Panc1 (cell line): ENCODE measurements at regions not wholly inside any gene's neighbourhood (a gene's known extent, or its start where the extent isn't known, plus 50 kb on each side); places are given as distances from the start of the nearest gene placed in this dataset.

Experiments used
- CTCF ChIP-seq: fragments of 450-650 bp; IDR thresholded peaks from 2 replicates; pipeline ENCODE4 v1.5.1; 2017; ENCODE audit warnings: mild to moderate bottlenecking
- POLR2AphosphoS5 ChIP-seq: IDR thresholded peaks from 2 replicates; pipeline ENCODE4 v1.6.1; 2012; ENCODE audit warnings: mild to moderate bottlenecking, low read depth, low read length, moderate library complexity
- SIN3A ChIP-seq: IDR thresholded peaks from 2 replicates; pipeline ENCODE4 v1.6.1; 2012; ENCODE audit warnings: low read depth, mild to moderate bottlenecking, low read length, moderate library complexity, borderline replicate concordance; ENCODE audit not compliant: insufficient read depth
- TCF7L2 ChIP-seq: IDR thresholded peaks from 2 replicates; pipeline ENCODE4 v1.6.1; 2011; ENCODE audit warnings: mild to moderate bottlenecking, low read depth, low read length, inconsistent platforms
- TF ChIP-seq, protein P1 (sequence below), 2 experiments: IDR thresholded peaks; 2 replicates each; pipeline ENCODE4 v1.6.1; 2011 to 2012; ENCODE audit warnings: low read depth in 2 of 2, control low read depth in 1 of 2, low read length in 1 of 2, mild to moderate bottlenecking in 1 of 2, moderate library complexity in 1 of 2; ENCODE audit not compliant: insufficient read depth in 1 of 2

GRCh38 chr20:4574356-4574690, 111.9 kb upstream of the PRNP start:
- no peak for TF ChIP-seq CTCF
- TF ChIP-seq POLR2AphosphoS5: no peak
- TF ChIP-seq, protein P1, sequence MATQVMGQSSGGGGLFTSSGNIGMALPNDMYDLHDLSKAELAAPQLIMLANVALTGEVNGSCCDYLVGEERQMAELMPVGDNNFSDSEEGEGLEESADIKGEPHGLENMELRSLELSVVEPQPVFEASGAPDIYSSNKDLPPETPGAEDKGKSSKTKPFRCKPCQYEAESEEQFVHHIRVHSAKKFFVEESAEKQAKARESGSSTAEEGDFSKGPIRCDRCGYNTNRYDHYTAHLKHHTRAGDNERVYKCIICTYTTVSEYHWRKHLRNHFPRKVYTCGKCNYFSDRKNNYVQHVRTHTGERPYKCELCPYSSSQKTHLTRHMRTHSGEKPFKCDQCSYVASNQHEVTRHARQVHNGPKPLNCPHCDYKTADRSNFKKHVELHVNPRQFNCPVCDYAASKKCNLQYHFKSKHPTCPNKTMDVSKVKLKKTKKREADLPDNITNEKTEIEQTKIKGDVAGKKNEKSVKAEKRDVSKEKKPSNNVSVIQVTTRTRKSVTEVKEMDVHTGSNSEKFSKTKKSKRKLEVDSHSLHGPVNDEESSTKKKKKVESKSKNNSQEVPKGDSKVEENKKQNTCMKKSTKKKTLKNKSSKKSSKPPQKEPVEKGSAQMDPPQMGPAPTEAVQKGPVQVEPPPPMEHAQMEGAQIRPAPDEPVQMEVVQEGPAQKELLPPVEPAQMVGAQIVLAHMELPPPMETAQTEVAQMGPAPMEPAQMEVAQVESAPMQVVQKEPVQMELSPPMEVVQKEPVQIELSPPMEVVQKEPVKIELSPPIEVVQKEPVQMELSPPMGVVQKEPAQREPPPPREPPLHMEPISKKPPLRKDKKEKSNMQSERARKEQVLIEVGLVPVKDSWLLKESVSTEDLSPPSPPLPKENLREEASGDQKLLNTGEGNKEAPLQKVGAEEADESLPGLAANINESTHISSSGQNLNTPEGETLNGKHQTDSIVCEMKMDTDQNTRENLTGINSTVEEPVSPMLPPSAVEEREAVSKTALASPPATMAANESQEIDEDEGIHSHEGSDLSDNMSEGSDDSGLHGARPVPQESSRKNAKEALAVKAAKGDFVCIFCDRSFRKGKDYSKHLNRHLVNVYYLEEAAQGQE (IDR thresholded peaks at IDR 0.05; ENCODE audit: insufficient read depth in 1 of 2, low read depth in 2 of 2, low read length in 1 of 2): no peak
- no peak for TF ChIP-seq TCF7L2
- no peak for TF ChIP-seq SIN3A
